ENCODE measurements at regions not wholly inside any gene's neighbourhood (a gene's known extent, or its start where the extent isn't known, plus 50 kb on each side); places are given as distances from the start of the nearest gene placed in this dataset.

GRCh38 chr20:39176457-39176856 lies 214.3 kb downstream of the DHX35 start:
- Mint-ChIP-seq H3K36me3 (peaks cover 0 to 5% (median 0%) of the 10 kb centered on the region in 5 donors), H3K27me3 (peaks cover 4 to 44% (median 13%) of the 10 kb centered on the region in 5 donors), H3K4me3 (no peak overlapping the region), H3K9me3 (peaks cover 0 to 9% (median 0%) of the 10 kb centered on the region in 11 donors), H3K27ac (no peak overlapping the region), H3K4me1 (no peaks in the 10 kb centered on the region)
- H3K36me3 ChIP-seq (ENCODE audit: control insufficient read depth in 2 of 3, insufficient read depth in 3 of 3, low read length in 3 of 3): no peaks in the 10 kb centered on the region
- no peak for ATAC-seq
- no peak overlapping the region for H3K4me3 ChIP-seq (ENCODE audit: low read length)
- intact Hi-C loops (cut with micrococcal nuclease): no loop called here
- H3K27ac ChIP-seq (ENCODE audit: low read depth, low read length): no peak overlapping the region
- H3K4me1 ChIP-seq (ENCODE audit: control insufficient read depth in 2 of 2, insufficient read depth in 2 of 2, low read length in 2 of 2): no peaks in the 10 kb centered on the region
- CTCF ChIA-PET: no interaction called here
- no peaks in the 10 kb centered on the region for H3K27me3 ChIP-seq (ENCODE audit: control insufficient read depth in 2 of 2, insufficient read depth in 2 of 2, low read length in 2 of 2)
- POLR2A ChIA-PET: no interaction called here
- DNase-seq: no peak
- no peaks in the 10 kb centered on the region for H3K9me3 ChIP-seq (ENCODE audit: control insufficient read depth in 2 of 3, low read length in 3 of 3)

- POLR2A ChIA-PET: no interaction called here
- Mint-ChIP-seq H3K4me1 (no peaks in the 10 kb centered on the region), H3K36me3 (no peaks in the 10 kb centered on the region), H3K27me3 (peaks cover 4 to 38% (median 28%) of the 10 kb centered on the region in 5 donors), H3K9me3 (peaks cover 0 to 9% (median 0%) of the 10 kb centered on the region in 11 donors), H3K4me3 (no peak overlapping the region), H3K27ac (no peak overlapping the region)
- H3K27me3 ChIP-seq (ENCODE audit: control insufficient read depth in 2 of 2, insufficient read depth in 2 of 2, low read length in 2 of 2): no peaks in the 10 kb centered on the region
- no peak for DNase-seq
- no peak for ATAC-seq
- CTCF ChIA-PET: no interaction called here
- no peaks in the 10 kb centered on the region for H3K36me3 ChIP-seq (ENCODE audit: control insufficient read depth in 2 of 3, insufficient read depth in 3 of 3, low read length in 3 of 3)
- no peaks in the 10 kb centered on the region for H3K9me3 ChIP-seq (ENCODE audit: control insufficient read depth in 2 of 3, low read length in 3 of 3)
- intact Hi-C loops (cut with micrococcal nuclease): no loop called here
- H3K27ac ChIP-seq (ENCODE audit: low read depth, low read length): no peak overlapping the region
- no peaks in the 10 kb centered on the region for H3K4me1 ChIP-seq (ENCODE audit: control insufficient read depth in 2 of 2, insufficient read depth in 2 of 2, low read length in 2 of 2)
- no peak overlapping the region for H3K4me3 ChIP-seq (ENCODE audit: low read length)
These were observed 208.8 kb downstream of the DHX35 start for GRCh38 chr20:39170896-39171463.

- Histone ChIP-seq H3K36me3 (ENCODE audit: control insufficient read depth in 2 of 3, insufficient read depth in 3 of 3, low read length in 3 of 3) (no peaks in the 10 kb centered on the region), H3K4me1 (ENCODE audit: control insufficient read depth in 2 of 2, insufficient read depth in 2 of 2, low read length in 2 of 2) (no peaks in the 10 kb centered on the region), H3K9me3 (ENCODE audit: control insufficient read depth in 2 of 3, low read length in 3 of 3) (no peaks in the 10 kb centered on the region), H3K27ac (ENCODE audit: low read depth, low read length) (no peak overlapping the region), H3K4me3 (ENCODE audit: low read length) (no peak overlapping the region), H3K27me3 (ENCODE audit: control insufficient read depth in 2 of 2, insufficient read depth in 2 of 2, low read length in 2 of 2) (no peaks in the 10 kb centered on the region)
- Mint-ChIP-seq H3K27me3 (peaks cover 6 to 32% (median 16%) of the 10 kb centered on the region in 5 donors), H3K4me3 (no peak overlapping the region), H3K27ac (no peak overlapping the region), H3K36me3 (no peaks in the 10 kb centered on the region), H3K4me1 (no peaks in the 10 kb centered on the region), H3K9me3 (peaks cover 0 to 8% (median 0%) of the 10 kb centered on the region in 11 donors)
- intact Hi-C loops (cut with micrococcal nuclease): no loop called here
- no peak for DNase-seq
- ChIA-PET CTCF (no interaction called here), POLR2A (no interaction called here)
- no peak for ATAC-seq
These were observed 203.0 kb downstream of the DHX35 start for GRCh38 chr20:39165099-39165498.

- H3K36me3 Mint-ChIP-seq: no peaks in the 10 kb centered on the region
- no peaks in the 10 kb centered on the region for H3K36me3 ChIP-seq (ENCODE audit: control insufficient read depth in 2 of 3, insufficient read depth in 3 of 3, low read length in 3 of 3)
- no peaks in the 10 kb centered on the region for H3K9me3 ChIP-seq (ENCODE audit: control insufficient read depth in 2 of 3, low read length in 3 of 3)
- no peak overlapping the region for H3K4me3 Mint-ChIP-seq
- H3K4me3 ChIP-seq (ENCODE audit: low read length): no peak overlapping the region
- peaks cover 7 to 31% (median 16%) of the 10 kb centered on the region in 5 donors for H3K27me3 Mint-ChIP-seq
- ChIA-PET CTCF (no interaction called here), POLR2A (no interaction called here)
- H3K27me3 ChIP-seq (ENCODE audit: control insufficient read depth in 2 of 2, insufficient read depth in 2 of 2, low read length in 2 of 2): no peaks in the 10 kb centered on the region
- no peaks in the 10 kb centered on the region for H3K4me1 Mint-ChIP-seq
- ATAC-seq: no peak
- DNase-seq: no peak
- H3K27ac Mint-ChIP-seq: no peak overlapping the region
- no peak overlapping the region for H3K27ac ChIP-seq (ENCODE audit: low read depth, low read length)
- intact Hi-C loops (cut with micrococcal nuclease): no loop called here
- peaks cover 0 to 4% (median 0%) of the 10 kb centered on the region in 11 donors for H3K9me3 Mint-ChIP-seq
- no peaks in the 10 kb centered on the region for H3K4me1 ChIP-seq (ENCODE audit: control insufficient read depth in 2 of 2, insufficient read depth in 2 of 2, low read length in 2 of 2)
These were observed 202.5 kb downstream of the DHX35 start for GRCh38 chr20:39164642-39165041.

GRCh38 chr20:39163993-39164392 lies 201.8 kb downstream of the DHX35 start:
- Mint-ChIP-seq H3K9me3 (peaks cover 0 to 4% (median 0%) of the 10 kb centered on the region in 11 donors), H3K27me3 (peaks cover 6 to 26% (median 20%) of the 10 kb centered on the region in 5 donors), H3K27ac (no peak overlapping the region), H3K4me3 (no peak overlapping the region), H3K4me1 (no peaks in the 10 kb centered on the region), H3K36me3 (no peaks in the 10 kb centered on the region)
- Histone ChIP-seq H3K9me3 (ENCODE audit: control insufficient read depth in 2 of 3, low read length in 3 of 3) (no peaks in the 10 kb centered on the region), H3K36me3 (ENCODE audit: control insufficient read depth in 2 of 3, insufficient read depth in 3 of 3, low read length in 3 of 3) (no peaks in the 10 kb centered on the region), H3K4me1 (ENCODE audit: control insufficient read depth in 2 of 2, insufficient read depth in 2 of 2, low read length in 2 of 2) (no peaks in the 10 kb centered on the region), H3K27ac (ENCODE audit: low read depth, low read length) (no peak overlapping the region), H3K4me3 (ENCODE audit: low read length) (no peak overlapping the region), H3K27me3 (ENCODE audit: control insufficient read depth in 2 of 2, insufficient read depth in 2 of 2, low read length in 2 of 2) (no peaks in the 10 kb centered on the region)
- intact Hi-C loops (cut with micrococcal nuclease): no loop called here
- ChIA-PET POLR2A (no interaction called here), CTCF (no interaction called here)
- no peak for DNase-seq
- ATAC-seq: no peak

- Mint-ChIP-seq H3K36me3 (no peaks in the 10 kb centered on the region), H3K27ac (no peak overlapping the region), H3K4me3 (no peak overlapping the region), H3K9me3 (peaks cover 0 to 4% (median 0%) of the 10 kb centered on the region in 11 donors), H3K27me3 (peaks cover 8 to 20% (median 18%) of the 10 kb centered on the region in 5 donors), H3K4me1 (no peaks in the 10 kb centered on the region)
- POLR2A ChIA-PET: no interaction called here
- ATAC-seq (no peak), DNase-seq (no peak)
- Histone ChIP-seq H3K9me3 (ENCODE audit: control insufficient read depth in 2 of 3, low read length in 3 of 3) (no peaks in the 10 kb centered on the region), H3K27me3 (ENCODE audit: control insufficient read depth in 2 of 2, insufficient read depth in 2 of 2, low read length in 2 of 2) (no peaks in the 10 kb centered on the region), H3K4me1 (ENCODE audit: control insufficient read depth in 2 of 2, insufficient read depth in 2 of 2, low read length in 2 of 2) (no peaks in the 10 kb centered on the region), H3K27ac (ENCODE audit: low read depth, low read length) (no peak overlapping the region), H3K4me3 (ENCODE audit: low read length) (no peak overlapping the region), H3K36me3 (ENCODE audit: control insufficient read depth in 2 of 3, insufficient read depth in 3 of 3, low read length in 3 of 3) (no peaks in the 10 kb centered on the region)
- CTCF ChIA-PET: no interaction called here
- intact Hi-C loops (cut with micrococcal nuclease): no loop called here
These were observed 199.8 kb downstream of the DHX35 start for GRCh38 chr20:39161900-39162299.

GRCh38 chr20:39155971-39156370 lies 193.8 kb downstream of the DHX35 start:
- Mint-ChIP-seq H3K27me3 (peaks cover 17 to 51% (median 38%) of the 10 kb centered on the region in 5 donors), H3K36me3 (no peaks in the 10 kb centered on the region), H3K9me3 (peaks cover 0 to 3% (median 0%) of the 10 kb centered on the region in 11 donors), H3K27ac (no peak overlapping the region), H3K4me3 (no peak overlapping the region), H3K4me1 (no peaks in the 10 kb centered on the region)
- Histone ChIP-seq H3K27me3 (ENCODE audit: control insufficient read depth in 2 of 2, insufficient read depth in 2 of 2, low read length in 2 of 2) (no peaks in the 10 kb centered on the region), H3K4me1 (ENCODE audit: control insufficient read depth in 2 of 2, insufficient read depth in 2 of 2, low read length in 2 of 2) (no peaks in the 10 kb centered on the region), H3K27ac (ENCODE audit: low read depth, low read length) (no peak overlapping the region), H3K36me3 (ENCODE audit: control insufficient read depth in 2 of 3, insufficient read depth in 3 of 3, low read length in 3 of 3) (no peaks in the 10 kb centered on the region), H3K9me3 (ENCODE audit: control insufficient read depth in 2 of 3, low read length in 3 of 3) (no peaks in the 10 kb centered on the region), H3K4me3 (ENCODE audit: low read length) (no peak overlapping the region)
- ChIA-PET POLR2A (no interaction called here), CTCF (no interaction called here)
- ATAC-seq: no peak
- intact Hi-C loops (cut with micrococcal nuclease): no loop called here
- no peak for DNase-seq

All from naive thymus-derived CD4-positive, alpha-beta T cell (primary cell).